Gastrocnemius medialis (tissue), 4 donors: ENCODE measurements at regions not wholly inside any gene's neighbourhood (a gene's known extent, or its start where the extent isn't known, plus 50 kb on each side); places are given as distances from the start of the nearest gene placed in this dataset.

Experiments
- ATAC-seq, 2 donors: fragments of 150-250 bp; one replicate each; pipeline ENCODE4 v1.9.1; 2016
- DNase-seq, 2 donors: peaks; one replicate each; pipeline ENCODE4 v3.0.0-alpha.2; 2019
- H3K27ac ChIP-seq, 4 donors: fragments of 200-600 bp; sonication (generic); 1 replicate in 1 of 4; 2 replicates in 3 of 4; pipeline ENCODE4 v1.5.1; 2016 to 2018; ENCODE audit warnings: mild to moderate bottlenecking in 2 of 4, moderate library complexity in 1 of 4
- H3K27me3 ChIP-seq, 3 donors: fragments of 200-600 bp; sonication (generic) in 2 of 3; 1 replicate in 1 of 3; 2 replicates in 2 of 3; pipeline versions ENCODE4 v1.5.1 to v1.6.0; 2016 to 2019; ENCODE audit warnings: mild to moderate bottlenecking in 1 of 3, moderate library complexity in 1 of 3
- H3K36me3 ChIP-seq, 2 donors: fragments of 200-600 bp; sonication (generic) in 1 of 2; one replicate each; pipeline ENCODE4 v1.5.1; 2017 to 2018
- H3K4me1 ChIP-seq, 2 donors: fragments of 200-600 bp; sonication (generic) in 1 of 2; one replicate each; pipeline ENCODE4 v1.5.1; 2016 to 2017; ENCODE audit warnings: mild to moderate bottlenecking in 2 of 2
- H3K4me3 ChIP-seq, 4 donors: fragments of 200-600 bp; sonication (generic) in 3 of 4; 1 replicate in 1 of 4; 2 replicates in 3 of 4; pipeline ENCODE4 v1.5.1; 2016 to 2019; ENCODE audit warnings: mild to moderate bottlenecking in 2 of 4
- H3K9me3 ChIP-seq, 3 donors: fragments of 200-600 bp; sonication (generic) in 2 of 3; 1 replicate in 1 of 3; 2 replicates in 2 of 3; pipeline ENCODE4 v1.5.1; 2016 to 2019
- CTCF ChIP-seq, 5 experiments: fragments of 450-650 bp in 3 of 5; fragments of 200-600 bp in 2 of 5; sonication (generic) in 2 of 5; IDR thresholded peaks in 4 of 5; conservative IDR thresholded peaks in 1 of 5; 1 replicate in 4 of 5; 2 replicates in 1 of 5; pipeline ENCODE4 v1.5.1; 2016 to 2019; ENCODE audit warnings: antibody characterized with exemption in 5 of 5, mild to moderate bottlenecking in 3 of 5, moderate library complexity in 3 of 5
- POLR2A ChIP-seq, 2 donors: fragments of 450-650 bp; IDR thresholded peaks; one replicate each; pipeline ENCODE4 v1.6.1; 2017; ENCODE audit warnings: antibody characterized with exemption in 2 of 2, mild to moderate bottlenecking in 2 of 2, moderate library complexity in 2 of 2
- in situ Hi-C, 4 donors: fragments of 200-750 bp; cut with MboI; loops; one replicate each; pipeline versions ENCODE4 v1.15.0 to v1.8.0; 2017; ENCODE audit warnings: low sequenced_read_pairs in 4 of 4
- intact Hi-C: fragments of 100-400 bp; cut with DNase I; formaldehyde crosslinking; loops from one replicate; pipeline ENCODE4 v1.15.1; 2023; ENCODE audit warnings: low total_unique reads

GRCh38 chr10:133030126-133030525 lies 57.6 kb upstream of the ADGRA1 start:
- DNase-seq (no peak), ATAC-seq (no peak)
- H3K4me1 ChIP-seq: no peaks in the 10 kb centered on the region
- H3K27me3 ChIP-seq: peaks cover 0 to 13% (median 11%) of the 10 kb centered on the region in 3 donors
- H3K9me3 ChIP-seq: no peaks in the 10 kb centered on the region
- in situ Hi-C loops: no loop called here
- H3K4me3 ChIP-seq: no peak overlapping the region
- intact Hi-C loops: loop anchor here (10.0 kb wide), 1 partner anchor 95 kb away; no protein-coding TSS in a partner anchor
- no peaks in the 10 kb centered on the region for H3K36me3 ChIP-seq
- no peak overlapping the region for H3K27ac ChIP-seq
- TF ChIP-seq POLR2A (IDR thresholded peaks at IDR 0.05): no peak
- TF ChIP-seq CTCF (IDR thresholded peaks at IDR 0.05 in 4 of 5, conservative IDR thresholded peaks at IDR 0.05 in 1 of 5): no peak

- Histone ChIP-seq H3K27ac (no peak overlapping the region), H3K27me3 (peaks cover 4 to 13% (median 11%) of the 10 kb centered on the region in 3 donors), H3K9me3 (no peaks in the 10 kb centered on the region), H3K4me1 (no peaks in the 10 kb centered on the region), H3K36me3 (no peaks in the 10 kb centered on the region), H3K4me3 (no peak overlapping the region)
- intact Hi-C loops (no loop called here), in situ Hi-C loops (no loop called here)
- ATAC-seq (no peak), DNase-seq (no peak)
- no peak for TF ChIP-seq CTCF (IDR thresholded peaks at IDR 0.05 in 4 of 5, conservative IDR thresholded peaks at IDR 0.05 in 1 of 5)
- no peak for TF ChIP-seq POLR2A (IDR thresholded peaks at IDR 0.05)
These were observed 58.8 kb upstream of the ADGRA1 start for GRCh38 chr10:133028956-133029355.

DNA sequence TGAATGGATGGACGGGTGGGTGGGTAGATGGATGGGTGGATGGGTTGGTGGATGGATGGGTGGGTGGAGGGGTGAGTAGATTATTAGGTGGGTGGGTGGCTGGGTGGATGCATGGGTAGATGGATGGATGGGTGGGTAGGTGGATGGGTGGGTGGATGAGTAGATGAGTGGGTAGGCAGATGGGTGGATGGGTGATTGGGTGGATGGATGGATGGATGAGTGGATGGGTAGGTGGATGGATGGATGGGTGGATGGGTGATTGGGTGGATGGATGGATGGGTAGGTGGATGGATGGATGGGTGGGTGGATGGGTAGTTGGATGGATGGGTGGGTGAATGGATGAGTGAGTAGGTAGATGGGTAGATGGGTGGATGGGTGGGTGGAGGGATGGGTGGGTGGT lies 59.6 kb upstream of the ADGRA1 start:
- Histone ChIP-seq H3K9me3 (no peaks in the 10 kb centered on the region), H3K27ac (no peak overlapping the region), H3K4me3 (no peak overlapping the region), H3K4me1 (no peaks in the 10 kb centered on the region), H3K36me3 (no peaks in the 10 kb centered on the region), H3K27me3 (peaks cover 4 to 16% (median 13%) of the 10 kb centered on the region in 3 donors)
- in situ Hi-C loops (no loop called here), intact Hi-C loops (no loop called here)
- DNase-seq (no peak), ATAC-seq (no peak)
- no peak for TF ChIP-seq POLR2A (IDR thresholded peaks at IDR 0.05)
- TF ChIP-seq CTCF (IDR thresholded peaks at IDR 0.05 in 4 of 5, conservative IDR thresholded peaks at IDR 0.05 in 1 of 5): no peak

DNA sequence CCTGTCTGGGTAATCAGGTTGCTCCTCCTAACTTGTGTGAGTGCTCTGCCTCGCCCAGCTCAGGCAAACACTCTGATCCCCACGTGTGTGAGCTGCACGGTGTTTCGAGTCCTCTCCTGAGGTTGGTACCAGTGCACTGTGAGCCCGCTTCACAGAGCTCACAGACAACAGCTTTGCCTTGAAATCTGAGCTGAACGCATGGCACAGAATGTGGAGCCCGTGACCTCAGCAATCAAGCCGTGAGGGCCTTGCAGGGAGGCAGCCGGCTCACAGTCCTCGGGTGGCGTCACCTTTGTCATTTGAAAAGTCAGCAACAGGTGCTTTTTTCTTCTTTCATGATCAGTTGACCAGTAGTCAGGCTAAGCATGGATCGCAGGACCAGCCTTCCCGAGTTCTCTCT lies 60.2 kb upstream of the ADGRA1 start:
- H3K27ac ChIP-seq: no peak overlapping the region
- peak; percentile 82 to 90 for ATAC-seq
- peak; percentile 16 to 38 for DNase-seq
- peaks cover 8 to 23% (median 13%) of the 10 kb centered on the region in 3 donors for H3K27me3 ChIP-seq
- H3K4me1 ChIP-seq: no peaks in the 10 kb centered on the region
- intact Hi-C loops (no loop called here), in situ Hi-C loops (no loop called here)
- no peaks in the 10 kb centered on the region for H3K9me3 ChIP-seq
- no peak overlapping the region for H3K4me3 ChIP-seq
- TF ChIP-seq CTCF (IDR thresholded peaks at IDR 0.05 in 4 of 5, conservative IDR thresholded peaks at IDR 0.05 in 1 of 5) (no peak), POLR2A (IDR thresholded peaks at IDR 0.05) (no peak)
- no peaks in the 10 kb centered on the region for H3K36me3 ChIP-seq

DNA sequence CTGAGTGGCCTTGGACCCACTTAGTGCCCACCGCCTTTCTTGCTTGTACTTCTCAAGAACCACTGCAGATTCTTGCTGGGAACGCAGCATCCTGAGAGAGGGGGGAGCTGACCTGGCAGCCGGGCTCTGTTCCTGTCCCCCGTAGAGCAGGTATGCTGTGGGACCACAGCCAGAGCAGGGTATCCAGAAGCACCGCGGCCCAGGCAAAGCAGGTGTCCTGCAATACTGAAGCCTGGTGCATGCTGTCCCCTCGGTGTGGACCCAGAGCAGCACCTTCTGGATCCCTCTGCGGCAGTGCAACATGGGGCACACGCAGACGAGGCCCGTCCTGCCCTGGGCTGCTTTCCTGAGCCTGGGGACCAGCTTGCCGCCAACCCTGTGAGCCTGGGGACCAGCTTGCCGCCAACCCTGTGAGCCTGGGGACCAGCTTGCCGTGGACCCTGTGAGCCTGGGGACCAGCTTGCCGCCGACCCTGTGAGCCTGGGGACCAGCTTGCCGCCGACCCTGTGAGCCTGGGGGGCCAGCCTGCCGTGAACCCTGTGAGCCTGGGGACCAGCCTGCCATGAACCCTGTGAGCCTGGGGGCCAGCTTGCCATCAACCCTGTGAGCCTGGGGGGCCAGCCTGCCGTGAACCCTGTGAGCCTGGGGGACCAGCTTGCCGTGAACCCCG lies 60.9 kb upstream of the ADGRA1 start:
- in situ Hi-C loops: no loop called here

More for the DNA sequence above, 60.9 kb upstream of the ADGRA1 start:
- no peak overlapping the region for H3K4me3 ChIP-seq
- no peak for ATAC-seq
- H3K27me3 ChIP-seq: peaks cover 8 to 29% (median 13%) of the 10 kb centered on the region in 3 donors
- H3K27ac ChIP-seq: no peak overlapping the region
- H3K36me3 ChIP-seq: no peaks in the 10 kb centered on the region
- DNase-seq: no peak
- H3K9me3 ChIP-seq: no peaks in the 10 kb centered on the region
- intact Hi-C loops: no loop called here
- no peaks in the 10 kb centered on the region for H3K4me1 ChIP-seq
- no peak for TF ChIP-seq POLR2A (IDR thresholded peaks at IDR 0.05)
- no peak for TF ChIP-seq CTCF (IDR thresholded peaks at IDR 0.05 in 4 of 5, conservative IDR thresholded peaks at IDR 0.05 in 1 of 5)
